ENCODE measurements at regions not wholly inside any gene's neighbourhood (a gene's known extent, or its start where the extent isn't known, plus 50 kb on each side); places are given as distances from the start of the nearest gene placed in this dataset.

DNA sequence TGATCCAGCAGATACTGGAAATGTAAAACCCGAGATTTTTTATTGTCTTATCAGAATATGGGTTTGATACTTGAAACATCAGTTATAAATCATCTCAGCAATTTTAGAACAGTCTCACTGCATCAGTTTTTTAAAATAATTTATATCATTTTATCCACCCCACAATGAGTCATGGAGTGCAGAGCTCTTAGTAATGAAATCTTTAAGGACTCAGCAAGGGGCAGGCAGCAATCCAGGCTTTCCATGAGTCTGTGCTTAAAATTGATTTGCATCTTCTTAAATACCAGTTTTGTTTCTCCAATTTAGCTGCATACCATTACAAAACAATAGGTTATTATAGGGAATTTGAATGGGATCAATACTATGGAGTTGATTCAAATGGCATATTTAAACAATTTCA lies 832.3 kb downstream of the C6orf118 start:
- no peak for TF ChIP-seq EZH2 (IDR thresholded peaks at IDR 0.05; ENCODE audit: insufficient read depth, poor library complexity, severe bottlenecking)
- TF ChIP-seq EZH2phosphoT487 (IDR thresholded peaks at IDR 0.05; ENCODE audit: insufficient read depth, low read depth): no peak
